HCEC 1CT (cell line): ENCODE measurements at regions not wholly inside any gene's neighbourhood (a gene's known extent, or its start where the extent isn't known, plus 50 kb on each side); places are given as distances from the start of the nearest gene placed in this dataset.

Experiments
- DNase-seq: peaks from one replicate; pipeline ENCODE4 v3.0.0-alpha.2; 2017

DNA sequence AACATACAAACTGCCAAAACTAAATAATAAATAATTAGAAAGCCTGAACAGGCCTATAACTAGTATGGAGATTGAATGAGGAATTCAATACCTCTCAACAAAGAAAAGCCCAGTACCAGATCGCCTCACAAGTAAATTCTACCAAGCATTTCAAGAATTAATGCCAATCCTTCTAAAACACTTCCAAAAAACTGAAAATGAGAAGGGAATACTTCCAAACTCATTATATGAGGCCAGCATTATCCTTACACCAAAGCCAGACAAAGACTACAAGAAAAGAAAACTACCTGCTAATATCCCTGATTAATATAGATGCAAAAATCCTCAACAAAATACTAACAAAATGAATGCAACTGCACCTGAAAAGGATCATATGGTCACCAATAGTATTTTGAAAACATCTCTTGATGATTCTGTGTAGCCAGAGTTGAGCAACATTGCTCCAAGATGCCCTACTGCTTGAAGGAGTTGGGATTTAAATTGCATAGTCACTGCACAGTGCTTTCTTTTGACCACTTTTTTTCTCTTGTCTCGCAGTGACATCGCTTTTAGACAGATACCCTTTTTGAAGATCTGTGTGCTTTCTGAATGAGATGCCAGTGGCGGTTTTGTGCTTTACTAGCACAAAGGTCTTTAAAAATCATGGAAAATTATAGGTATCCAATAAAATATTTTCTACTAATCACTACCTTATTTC is 487.2 kb upstream of the RASGRP1 start:
- DNase-seq, result no peak

DNA sequence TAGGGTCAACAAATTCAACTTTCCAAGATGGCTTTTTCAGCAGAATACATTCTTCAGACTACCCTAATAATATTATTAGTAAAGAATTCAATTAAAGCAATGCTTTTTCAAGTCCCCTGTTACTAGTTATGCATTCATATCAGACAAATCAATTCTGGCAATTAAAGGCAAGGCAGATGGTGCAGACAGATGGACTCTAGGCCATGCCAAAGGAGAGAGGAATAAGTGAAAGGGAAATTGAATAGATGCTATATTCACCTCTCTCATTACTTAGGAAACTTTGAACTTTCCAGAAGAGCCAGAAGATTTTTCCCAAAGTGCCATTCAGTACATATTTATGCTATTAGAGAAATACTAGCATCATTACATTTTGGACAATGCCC is 487.7 kb upstream of the RASGRP1 start:
- no peak for DNase-seq

DNA sequence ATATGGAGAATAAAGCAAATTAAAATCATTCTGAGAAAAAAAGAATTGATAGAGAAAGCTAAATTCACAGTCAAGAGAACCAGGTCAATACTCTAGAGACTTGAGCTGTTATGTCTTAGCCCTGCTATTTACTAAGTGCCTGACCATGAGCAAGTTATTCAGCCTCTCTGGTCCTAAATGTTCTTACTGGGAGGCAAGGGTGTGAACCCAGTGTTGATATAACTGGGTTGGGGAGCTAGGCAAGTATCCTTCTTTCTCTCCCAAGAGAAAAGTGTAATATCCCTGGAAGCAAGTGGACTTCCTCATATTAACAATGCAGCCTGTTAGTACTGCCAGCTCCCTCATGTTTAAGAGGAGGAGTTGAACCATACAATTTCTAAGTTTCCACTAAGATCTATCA is 488.9 kb upstream of the RASGRP1 start:
- no peak for DNase-seq

DNA sequence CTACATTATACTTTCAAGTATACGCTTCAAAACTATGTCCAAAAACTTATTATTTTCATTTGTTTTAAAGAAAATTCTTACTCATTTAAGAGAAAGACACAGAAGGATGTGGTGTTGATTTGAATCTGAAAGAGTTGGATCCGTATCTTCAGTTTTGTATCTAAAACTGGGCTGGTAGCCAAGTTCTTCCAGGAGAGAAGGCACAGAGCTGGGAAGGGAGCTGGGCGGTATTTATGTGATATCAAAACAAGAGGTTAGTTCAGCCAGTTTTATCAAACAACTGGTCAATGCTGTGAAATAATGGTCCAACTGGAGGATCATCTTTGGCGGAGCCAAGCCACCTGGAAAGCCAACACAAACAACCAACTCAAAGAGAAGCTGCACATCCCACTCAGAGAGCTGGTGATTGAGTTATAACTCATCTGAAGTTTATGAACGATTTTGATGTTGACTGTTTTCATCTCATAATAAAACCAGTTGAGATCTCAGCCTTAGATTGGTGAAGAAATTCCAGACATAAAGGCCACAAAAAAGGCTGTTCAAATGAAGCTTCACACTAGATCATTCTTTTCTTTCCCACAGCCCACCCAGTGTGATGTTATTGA is 489.6 kb upstream of the RASGRP1 start:
- no peak for DNase-seq

DNA sequence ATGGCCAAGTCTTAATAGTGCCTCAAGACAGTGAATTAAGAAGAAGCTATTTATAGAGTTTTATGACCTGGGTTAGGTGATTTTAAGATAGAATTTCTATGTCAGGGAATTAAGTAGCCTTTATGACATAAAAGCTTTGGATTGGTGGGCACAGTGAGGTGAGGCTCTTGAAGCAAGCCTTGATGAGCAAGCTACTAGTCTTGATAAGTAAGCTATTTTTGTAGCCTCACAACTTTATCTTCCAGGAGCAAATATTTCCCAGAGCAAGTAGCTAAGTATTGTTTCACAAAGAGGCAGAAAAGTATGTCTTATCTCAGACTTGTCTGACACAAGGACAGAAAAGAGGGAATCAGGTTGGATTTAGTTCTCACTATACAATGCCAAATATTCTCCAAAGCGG is 491.7 kb upstream of the RASGRP1 start:
- no peak for DNase-seq

DNA sequence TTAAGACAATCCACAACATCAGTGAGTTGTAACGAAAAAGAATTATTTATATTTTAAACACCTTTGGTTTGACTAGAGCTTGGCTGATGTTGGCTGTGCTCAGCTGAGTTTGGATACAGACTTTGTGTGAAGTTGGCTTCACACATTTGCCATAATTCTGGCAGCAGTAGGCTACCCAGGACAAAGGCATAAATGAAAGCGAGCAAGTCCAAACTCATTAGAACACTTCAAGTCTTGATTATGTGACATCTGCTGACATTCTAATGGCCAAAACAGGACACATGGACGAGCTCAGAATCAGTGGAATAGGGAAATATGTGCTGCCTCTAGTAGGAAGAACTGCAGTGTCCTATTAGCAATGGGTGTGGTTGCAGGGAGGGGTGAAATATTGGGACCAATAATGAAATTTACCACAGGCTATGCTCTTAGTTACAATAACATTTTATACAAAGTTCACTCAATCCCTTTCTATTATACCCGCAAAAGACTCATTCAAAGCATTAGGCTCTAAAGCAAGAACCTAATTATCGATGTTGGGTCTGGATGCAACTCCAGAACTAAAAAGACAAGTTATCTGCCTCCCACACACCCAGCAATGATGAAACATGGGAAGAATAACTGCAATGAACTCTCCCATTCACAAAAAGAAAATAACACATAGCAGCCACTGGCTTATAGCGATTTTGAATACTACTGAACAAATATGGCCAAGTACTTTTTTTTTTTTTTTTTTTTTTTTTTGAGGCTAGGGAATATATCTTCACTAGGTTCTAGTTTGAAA is 493.9 kb upstream of the RASGRP1 start:
- no peak for DNase-seq

DNA sequence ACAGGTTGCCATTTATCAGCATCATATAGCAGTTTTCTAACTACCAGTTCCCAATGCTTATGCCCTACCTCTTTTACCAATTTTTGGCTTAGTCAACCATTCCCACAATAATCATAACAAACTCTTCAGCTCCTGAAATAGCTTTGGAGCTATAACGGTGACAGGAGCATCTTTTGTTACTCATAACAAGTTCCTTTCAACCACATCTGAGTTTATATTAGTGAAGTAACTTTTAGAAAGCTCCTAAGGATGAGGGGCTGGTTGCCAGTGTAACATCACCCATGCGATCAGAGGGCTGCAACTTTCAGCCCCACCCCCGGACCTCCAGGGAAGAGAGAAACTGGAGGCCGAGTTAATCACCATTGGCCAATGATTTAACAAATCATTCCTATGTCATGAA is 495.3 kb upstream of the RASGRP1 start:
- no peak for DNase-seq

DNA sequence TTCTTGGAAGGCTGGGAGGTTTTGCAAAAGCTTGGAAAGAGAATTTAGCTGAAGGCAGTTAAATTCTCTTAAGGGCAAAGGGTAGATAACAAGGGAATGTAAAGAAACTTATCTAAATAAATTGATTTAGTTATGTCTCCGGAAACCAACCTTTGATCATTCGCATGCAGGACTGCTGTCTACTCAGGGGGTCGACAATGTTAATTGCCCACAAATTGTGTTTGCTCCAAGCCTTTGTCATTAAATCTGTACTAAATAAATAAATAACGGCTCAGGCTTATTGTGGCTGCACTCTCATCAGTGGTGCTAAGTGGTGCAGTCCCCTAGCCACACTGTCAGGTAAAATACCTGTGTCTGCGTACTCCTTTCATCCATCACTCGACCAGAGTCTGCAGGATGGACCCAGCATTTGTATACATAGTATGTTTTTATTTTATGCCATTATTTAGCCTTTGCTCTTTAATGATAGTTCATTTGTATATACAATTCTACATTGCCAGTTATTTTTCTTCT is 497.4 kb upstream of the RASGRP1 start:
- DNase-seq, result no peak

DNA sequence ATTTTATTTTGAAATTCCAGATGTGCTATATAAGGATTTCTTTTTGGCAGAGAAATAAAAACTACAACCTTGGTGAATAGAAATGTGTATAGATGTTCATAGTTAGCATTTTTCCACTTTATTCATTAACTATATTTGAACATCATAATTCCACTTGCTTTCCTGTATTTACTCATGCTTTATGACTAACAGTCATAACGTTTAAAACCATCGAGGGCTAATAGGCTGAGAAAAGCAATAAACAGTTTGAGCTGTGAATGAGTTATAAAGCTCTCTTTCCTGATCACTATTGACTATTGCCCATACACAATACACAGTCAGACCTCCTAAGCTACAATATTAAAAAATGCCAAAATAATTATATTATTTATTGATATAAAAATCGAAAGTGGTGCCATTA is 502.1 kb upstream of the RASGRP1 start:
- peak; percentile 29 for DNase-seq

DNA sequence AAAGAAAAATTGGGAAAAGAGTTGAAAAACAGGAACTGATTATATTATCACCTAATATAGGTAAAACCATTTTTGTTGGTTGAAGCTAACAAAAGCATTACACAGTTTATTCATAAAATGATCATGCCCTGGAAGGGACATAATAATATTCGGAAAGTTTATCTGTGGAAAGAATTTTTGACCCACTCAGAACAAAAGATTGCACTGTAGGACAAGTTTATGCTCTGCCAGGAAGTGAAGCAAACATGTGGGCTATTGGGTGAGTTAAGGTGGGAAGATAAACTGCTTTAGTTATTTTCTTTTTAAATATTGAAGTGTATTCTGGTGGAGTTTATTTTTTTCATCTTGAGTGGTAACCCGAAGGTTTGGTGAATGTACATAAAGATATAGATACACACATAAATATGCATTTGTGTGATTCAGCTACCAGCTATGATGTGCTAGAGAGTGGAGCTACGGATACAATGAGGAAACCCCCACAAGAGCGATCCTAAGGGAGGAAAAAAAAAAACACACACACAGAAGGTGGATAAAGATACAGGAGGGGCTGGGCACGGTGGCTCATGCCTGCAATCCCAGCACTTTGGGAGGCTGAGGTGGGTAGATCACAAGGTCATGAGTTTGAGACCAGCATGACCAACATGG is 506.4 kb upstream of the THBS1 start:
- no peak for DNase-seq

DNA sequence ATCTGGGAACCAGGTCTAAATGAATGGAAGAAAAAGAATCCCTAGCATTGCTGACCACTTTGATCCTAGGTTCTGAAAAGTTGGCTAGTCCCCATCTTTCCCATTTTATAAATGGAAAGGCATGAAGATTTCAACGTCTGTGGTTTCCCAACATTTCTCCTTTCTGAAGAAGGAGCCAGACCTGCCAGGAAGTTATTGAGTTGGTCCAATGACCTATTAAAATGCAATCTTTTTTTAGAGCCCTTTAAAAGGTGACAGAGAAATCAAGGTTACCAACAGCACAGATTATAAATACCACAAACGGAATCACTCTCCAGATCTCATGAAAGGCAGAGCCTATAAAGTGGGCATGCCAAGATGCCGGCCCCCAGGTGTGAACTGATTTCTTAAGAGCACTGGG is 505.6 kb upstream of the THBS1 start:
- no peak for DNase-seq

DNA sequence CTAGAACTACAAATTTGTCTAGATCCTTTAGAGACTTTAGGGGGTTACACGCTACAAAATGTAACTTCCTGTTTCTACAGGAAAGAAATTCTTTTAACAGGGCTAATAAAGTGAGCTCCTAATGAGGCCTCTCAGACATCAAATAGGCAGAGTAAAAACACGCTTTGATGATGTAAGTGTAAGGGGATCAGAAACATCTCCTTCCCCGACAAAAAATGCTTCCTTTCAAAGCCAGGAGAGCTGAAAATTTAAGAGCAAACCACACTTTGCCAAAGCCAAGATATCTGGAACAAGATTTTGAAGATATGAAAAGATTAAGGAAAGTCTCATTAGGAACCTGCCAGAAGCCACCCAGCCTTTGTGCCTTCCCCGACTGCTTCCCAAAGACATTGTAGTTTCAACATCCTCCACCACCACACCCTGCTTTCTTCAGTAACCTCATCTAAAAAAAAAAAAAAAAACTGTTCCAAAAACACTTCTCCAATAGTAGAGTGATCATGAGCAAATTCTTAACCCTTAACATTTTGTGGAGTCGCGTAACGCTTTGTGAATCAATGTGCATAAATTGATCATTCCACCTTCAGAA is 505.0 kb upstream of the THBS1 start:
- DNase-seq, result no peak

DNA sequence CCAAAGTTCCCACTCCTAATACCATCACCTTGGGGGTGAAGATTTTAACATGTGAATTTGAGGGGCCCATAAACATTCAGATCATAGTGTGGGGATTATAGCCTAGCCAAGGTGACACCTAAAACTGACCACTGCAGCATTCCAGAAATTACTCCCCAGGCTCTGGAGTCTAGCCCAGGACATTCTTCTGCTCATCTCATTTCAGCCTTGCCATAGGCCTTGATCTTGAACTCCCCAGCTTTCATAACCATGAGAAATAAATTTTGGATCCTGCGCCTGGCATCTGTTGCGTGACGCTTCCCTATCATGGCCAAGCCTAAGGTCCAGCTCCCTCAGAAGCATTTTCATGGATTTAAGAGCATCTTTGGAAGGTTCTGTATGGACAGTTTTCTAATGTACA is 502.9 kb upstream of the THBS1 start:
- peak; percentile 15 for DNase-seq

DNA sequence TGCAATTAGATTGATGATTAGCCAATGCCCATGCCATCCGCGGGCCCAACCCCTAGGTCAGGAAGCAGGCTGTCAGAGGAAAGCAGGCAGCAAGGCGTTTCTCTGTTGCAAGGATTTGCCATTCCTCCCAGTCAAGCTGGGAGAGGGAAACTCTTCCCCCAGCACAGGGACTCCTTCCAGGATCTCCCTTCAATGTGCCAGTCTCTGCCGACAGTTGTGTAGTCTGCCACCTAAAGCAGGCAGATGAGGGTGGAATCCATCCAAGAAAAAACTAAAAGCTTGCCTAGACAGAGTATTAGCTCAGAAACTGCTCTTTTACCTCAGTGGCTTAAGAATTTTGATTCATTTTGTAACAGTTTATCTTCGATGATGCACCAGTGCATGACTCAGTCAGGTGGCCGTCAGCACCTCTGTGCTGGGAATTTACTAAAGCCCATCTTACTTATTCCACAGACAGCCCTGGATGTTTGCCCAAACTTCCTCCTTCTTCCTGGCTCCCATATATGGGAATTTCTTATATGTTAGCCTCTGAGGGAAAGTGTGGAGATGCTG is 501.5 kb upstream of the THBS1 start:
- DNase-seq, result peak; percentile 54

DNA sequence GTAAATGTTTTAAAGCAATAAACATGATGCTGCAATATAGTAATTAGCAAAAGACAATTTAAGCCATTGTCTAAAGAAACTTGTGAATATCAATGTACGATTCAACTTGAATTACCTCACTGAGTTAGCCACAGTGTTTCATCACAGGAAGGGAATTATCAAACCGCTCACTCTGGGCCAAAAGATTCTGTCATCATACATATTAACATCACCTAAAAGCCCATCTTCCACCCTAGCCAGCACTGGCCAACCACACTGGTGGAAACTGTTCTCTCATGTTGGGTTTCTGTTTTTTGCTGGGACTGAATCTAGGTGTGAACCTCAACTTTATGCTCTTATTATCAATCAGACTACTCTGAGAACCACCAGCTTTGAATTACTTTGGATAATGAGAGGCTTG is 497.7 kb upstream of the THBS1 start:
- peak; percentile 23 for DNase-seq

DNA sequence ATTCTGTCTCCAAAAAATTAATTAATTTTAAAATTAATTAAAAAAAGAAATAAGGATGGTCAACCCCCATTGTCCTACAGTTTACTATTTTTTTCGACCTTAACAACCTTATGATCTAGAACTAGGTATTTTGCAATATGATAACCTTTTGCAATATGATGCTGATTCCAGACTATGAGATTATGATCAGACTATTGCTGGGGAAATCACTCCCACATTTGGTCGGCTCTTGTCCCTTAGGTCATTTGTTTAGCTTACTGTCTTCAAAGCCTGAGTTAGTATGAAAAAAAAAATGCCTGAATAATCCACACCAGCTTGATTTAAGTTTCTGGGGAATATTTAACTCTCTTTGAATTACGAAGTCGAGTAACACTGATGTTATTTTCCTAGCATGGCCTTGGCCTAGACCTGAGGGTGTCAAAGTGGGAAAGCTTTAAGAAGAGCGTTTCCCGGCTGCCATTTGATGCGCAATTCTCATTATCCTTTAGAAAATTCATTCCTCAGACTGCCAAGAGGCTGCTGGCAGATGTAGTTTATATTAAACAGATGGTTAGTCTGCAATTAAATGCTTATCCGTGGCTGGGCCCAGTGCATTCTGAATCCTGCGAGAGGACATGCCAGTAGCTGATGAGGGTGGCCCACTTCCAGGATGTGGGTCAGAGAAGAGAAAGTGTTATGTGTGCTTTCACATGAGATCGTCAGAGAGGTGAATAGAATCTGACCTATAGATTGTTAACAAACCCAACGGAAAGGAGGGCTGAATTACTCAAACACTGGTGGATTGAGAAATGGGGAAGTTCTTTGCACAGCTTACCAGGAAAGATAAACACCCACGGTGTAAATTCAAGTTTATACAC is 496.0 kb upstream of the THBS1 start:
- peak; percentile 64 for DNase-seq

DNA sequence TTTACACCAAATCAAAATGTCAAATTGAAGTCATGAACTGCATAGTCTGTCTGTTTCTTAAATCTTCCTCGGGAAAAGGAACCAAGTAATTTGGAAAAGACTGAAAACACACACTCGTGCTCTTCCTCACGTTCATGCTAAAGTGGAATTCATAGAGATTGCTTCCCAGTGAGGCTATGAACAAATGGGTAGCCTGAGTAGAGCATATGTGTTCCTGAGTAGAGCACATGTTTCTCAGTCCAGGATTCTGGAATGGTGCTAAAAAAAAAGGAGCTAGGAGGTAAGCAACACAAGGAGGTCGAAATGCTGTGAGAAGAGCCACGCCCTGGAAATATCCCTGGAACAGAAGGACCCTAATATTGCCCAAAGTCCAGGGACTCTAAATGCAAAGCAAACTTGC is 494.2 kb upstream of the THBS1 start:
- no peak for DNase-seq

DNA sequence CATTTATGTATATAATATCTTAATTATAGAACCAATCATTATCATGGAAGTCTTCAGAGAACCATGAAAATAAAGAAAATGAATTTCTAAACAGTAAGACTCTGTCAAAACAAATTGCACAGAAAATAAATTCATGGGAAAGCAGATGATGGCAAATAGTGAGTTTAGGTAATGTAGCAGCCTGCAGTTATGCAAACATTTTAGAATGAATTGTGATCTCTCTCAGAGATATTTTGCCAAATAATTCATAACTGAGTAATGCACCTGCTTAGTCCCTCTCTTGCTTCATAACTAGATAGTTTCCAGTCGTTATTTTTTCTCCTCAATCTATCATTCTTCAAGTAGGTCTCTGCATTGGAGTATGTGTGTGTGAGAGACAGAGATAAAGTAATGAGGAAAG is 492.7 kb upstream of the THBS1 start:
- no peak for DNase-seq

DNA sequence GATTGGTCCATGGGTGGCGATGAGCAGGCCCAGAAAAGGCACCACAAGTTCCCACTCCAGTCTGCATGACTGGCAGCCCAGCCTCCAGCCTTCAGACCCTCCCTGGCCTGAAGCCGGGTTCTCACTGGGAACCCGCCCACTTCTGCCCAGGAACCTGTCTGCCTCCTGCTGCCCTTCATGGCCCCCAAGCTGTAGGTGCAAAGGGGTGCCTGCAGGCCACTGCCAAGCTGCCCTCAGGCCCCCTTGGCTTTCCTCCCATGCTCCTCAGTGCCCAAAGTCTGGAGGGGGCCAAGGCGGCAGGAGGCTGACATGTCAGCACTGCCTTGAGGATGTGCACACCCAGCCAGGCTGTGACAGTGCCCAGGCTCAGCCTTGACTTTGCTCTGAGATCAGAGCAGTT is 488.5 kb upstream of the THBS1 start:
- DNase-seq, result no peak

DNA sequence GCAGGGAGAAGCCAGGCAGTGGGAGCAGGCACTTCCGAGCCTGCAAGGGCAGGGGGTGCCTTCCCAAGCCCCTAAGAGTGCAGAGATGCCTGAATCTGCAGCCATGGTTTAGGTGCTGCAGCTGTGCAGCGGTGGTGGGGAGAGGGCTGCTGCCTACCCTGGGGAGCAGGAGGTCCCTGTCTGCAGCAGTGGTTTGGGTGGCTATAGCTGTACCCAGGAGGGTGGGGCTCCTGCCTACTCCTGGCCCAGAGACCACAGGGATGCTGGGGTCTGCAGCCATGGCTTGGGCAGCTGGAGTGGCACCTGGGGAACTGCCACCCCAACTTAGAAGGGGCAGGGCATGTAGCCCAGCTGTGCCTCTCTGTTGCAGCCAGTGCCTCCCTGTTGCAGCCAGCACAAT is 488.1 kb upstream of the THBS1 start:
- DNase-seq, result no peak

DNA sequence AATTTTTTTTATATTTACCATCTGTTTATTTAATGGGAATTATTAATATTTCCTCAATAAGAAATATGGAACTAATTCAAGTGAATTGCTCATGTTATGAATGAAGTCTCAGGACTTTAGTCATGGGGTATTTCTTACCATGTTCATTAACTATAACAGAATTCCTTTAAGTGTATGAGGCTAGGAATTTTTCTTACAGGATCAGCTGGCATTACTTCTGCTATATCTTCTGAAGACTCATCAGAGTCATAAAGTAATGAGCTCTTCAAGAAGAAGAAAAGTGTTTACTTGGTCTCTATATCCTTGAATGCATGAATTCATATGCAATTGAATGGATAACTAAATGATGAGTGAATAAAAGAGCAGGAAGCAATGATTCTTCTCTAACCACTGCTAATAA is 486.8 kb upstream of the THBS1 start:
- DNase-seq, result no peak
